Ishikawa (cell line): ENCODE measurements at regions not wholly inside any gene's neighbourhood (a gene's known extent, or its start where the extent isn't known, plus 50 kb on each side); places are given as distances from the start of the nearest gene placed in this dataset.

Source experiments
- CEBPB ChIP-seq: IDR thresholded peaks from 2 replicates; pipeline ENCODE4 v1.6.1; 2012
- CREB1 ChIP-seq: IDR thresholded peaks from 2 replicates; pipeline ENCODE4 v1.6.1; 2012; ENCODE audit warnings: low read depth
- EGR1 ChIP-seq: IDR thresholded peaks from 2 replicates; pipeline ENCODE4 v1.6.1; 2012
- EP300 ChIP-seq: IDR thresholded peaks from 2 replicates; pipeline ENCODE4 v1.6.1; 2012; ENCODE audit warnings: borderline replicate concordance
- FOXM1 ChIP-seq: IDR thresholded peaks from 2 replicates; pipeline ENCODE4 v1.6.1; 2012; ENCODE audit warnings: low read depth, borderline replicate concordance
- MAX ChIP-seq: IDR thresholded peaks from 2 replicates; pipeline ENCODE4 v1.6.1; 2012
- NFIC ChIP-seq: IDR thresholded peaks from 2 replicates; pipeline ENCODE4 v1.6.1; 2012
- RAD21 ChIP-seq: IDR thresholded peaks from 2 replicates; pipeline ENCODE4 v1.6.1; 2012; ENCODE audit warnings: low read depth
- REST ChIP-seq: IDR thresholded peaks from 2 replicates; pipeline ENCODE4 v1.6.1; 2012; ENCODE audit warnings: low read depth, mild to moderate bottlenecking
- TAF1 ChIP-seq: IDR thresholded peaks from 2 replicates; pipeline ENCODE4 v1.6.1; 2012; ENCODE audit warnings: low read depth, mild to moderate bottlenecking
- TCF12 ChIP-seq: IDR thresholded peaks from 2 replicates; pipeline ENCODE4 v1.6.1; 2012; ENCODE audit warnings: low read depth
- TEAD4 ChIP-seq: IDR thresholded peaks from 2 replicates; pipeline ENCODE4 v1.6.1; 2012
- USF1 ChIP-seq: IDR thresholded peaks from 2 replicates; pipeline ENCODE4 v1.6.1; 2012
- YY1 ChIP-seq: IDR thresholded peaks from 2 replicates; pipeline ENCODE4 v1.6.1; 2012; ENCODE audit warnings: low read depth
- ZBTB7A ChIP-seq: IDR thresholded peaks from 2 replicates; pipeline ENCODE4 v1.6.1; 2012; ENCODE audit warnings: low read depth

GRCh38 chr21:38170283-38170682 is 86.5 kb upstream of the KCNJ15 start:
- TF ChIP-seq TAF1 (no peak), RAD21 (peak; percentile 54)

GRCh38 chr21:38170704-38171682 is 85.8 kb upstream of the KCNJ15 start:
- TF ChIP-seq EP300: no peak
- no peak for TF ChIP-seq CREB1
- TF ChIP-seq EGR1: no peak
- TF ChIP-seq TEAD4: no peak
- TF ChIP-seq FOXM1: no peak

GRCh38 chr21:38171723-38172344 is 85.0 kb upstream of the KCNJ15 start:
- TF ChIP-seq TEAD4 (peak; percentile 73), EGR1 (no peak), MAX (0 out of 2 replicates have a peak, but pooled peaks have one; percentile 17)

GRCh38 chr21:38173276-38174035 is 83.3 kb upstream of the KCNJ15 start:
- TF ChIP-seq USF1 (no peak), NFIC (no peak), MAX (no peak), REST (no peak)

GRCh38 chr21:38175306-38175705 is 81.5 kb upstream of the KCNJ15 start:
- TF ChIP-seq MAX (no peak), TCF12 (no peak), ZBTB7A (no peak), EGR1 (no peak), TEAD4 (no peak), EP300 (no peak), USF1 (no peak), RAD21 (no peak), CREB1 (no peak), FOXM1 (no peak), NFIC (no peak), YY1 (no peak), REST (no peak), TAF1 (no peak), CEBPB (no peak)
